ENCODE measurements at regions not wholly inside any gene's neighbourhood (a gene's known extent, or its start where the extent isn't known, plus 50 kb on each side); places are given as distances from the start of the nearest gene placed in this dataset.

GRCh38 chr2:236879416-236879963 is 206.2 kb upstream of the COPS8 start:
- DNase-seq, result no peak

DNA sequence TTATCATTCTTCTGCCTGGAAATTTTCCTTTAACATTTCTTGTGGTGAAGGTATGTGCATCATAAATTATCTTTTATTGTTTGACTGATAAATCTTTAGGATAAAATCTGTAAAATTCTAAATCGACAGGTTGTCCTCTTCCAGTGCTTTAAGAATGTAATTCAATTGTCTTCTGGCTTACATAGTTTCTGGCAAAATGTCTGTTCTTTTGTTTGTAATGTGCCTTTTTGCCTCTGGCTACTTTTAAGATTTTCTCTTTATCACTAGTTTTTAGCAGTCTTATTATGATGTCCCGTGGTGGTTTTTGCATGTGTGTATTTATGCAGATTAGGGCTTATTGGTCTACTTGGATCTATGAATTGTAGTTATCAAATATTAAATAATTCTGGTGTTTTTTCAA is 203.6 kb upstream of the COPS8 start:
- DNase-seq, result no peak

- DNase-seq, result no peak
These were observed 202.8 kb upstream of the COPS8 start for GRCh38 chr2:236882930-236883329.

- DNase-seq, result no peak
These were observed 201.9 kb upstream of the COPS8 start for GRCh38 chr2:236883819-236884218.

GRCh38 chr2:236884569-236885175 is 201.0 kb upstream of the COPS8 start:
- DNase-seq, result no peak

DNA sequence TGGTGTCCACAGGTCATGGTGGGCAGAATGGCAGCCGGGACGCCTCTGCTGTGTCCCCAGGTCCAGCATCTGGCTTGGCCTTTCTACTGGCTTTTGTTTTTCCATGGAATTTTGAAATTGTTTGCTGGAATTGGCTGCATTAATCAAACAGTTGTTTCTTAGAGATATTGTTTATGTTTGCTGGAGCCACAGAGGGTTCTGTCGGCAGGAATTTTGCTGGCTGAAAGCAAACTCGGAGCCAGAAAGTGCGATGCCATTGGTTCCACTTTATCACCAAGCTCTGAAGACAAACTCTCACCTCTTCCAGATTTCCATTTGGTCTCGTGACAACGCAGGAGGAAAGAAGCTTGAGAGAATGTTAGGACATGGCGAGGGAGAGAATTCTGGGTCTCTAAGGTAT is 199.2 kb upstream of the COPS8 start:
- no peak for DNase-seq

- peak; percentile 66 for DNase-seq
These were observed 198.2 kb upstream of the COPS8 start for GRCh38 chr2:236887531-236887930.

DNA sequence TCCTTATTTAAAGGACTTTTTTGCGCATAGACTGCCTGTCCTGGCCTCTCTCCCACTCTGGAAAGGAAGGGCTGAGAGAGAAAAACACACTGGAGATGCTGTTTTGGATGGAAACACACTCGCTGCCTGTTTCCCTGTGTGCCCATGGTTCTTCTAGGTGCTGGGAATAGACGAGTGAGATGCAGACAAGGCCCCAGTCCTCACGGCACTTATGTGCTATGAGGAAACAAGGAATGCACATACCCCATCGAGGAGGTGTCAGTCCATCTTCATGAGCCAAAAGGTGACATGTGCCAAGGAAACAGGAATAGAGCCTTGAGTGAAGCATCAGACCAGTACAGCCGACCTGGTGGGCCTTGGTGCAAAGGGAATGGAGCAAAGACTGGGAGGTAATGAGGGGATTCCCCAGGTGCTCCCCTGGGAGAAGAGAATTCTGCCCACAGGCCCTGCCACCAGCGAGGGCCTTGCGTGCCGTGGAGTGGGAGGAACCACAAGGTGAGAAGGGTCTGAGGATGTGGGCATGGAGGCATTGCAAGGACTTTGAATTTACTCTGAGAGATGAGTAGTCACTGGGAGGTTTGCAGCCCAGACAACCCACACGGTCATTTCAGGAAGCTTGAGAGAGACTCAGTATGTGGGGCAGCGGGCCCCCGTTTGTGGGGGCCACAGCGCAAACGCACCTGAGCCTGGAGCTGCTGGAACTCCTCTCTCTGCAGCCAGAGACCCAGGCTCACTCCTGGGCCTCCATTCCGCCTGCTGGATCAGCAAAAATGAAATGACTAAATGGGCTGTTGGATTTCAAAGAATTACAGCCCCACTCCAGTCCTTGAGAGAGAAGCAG is 197.5 kb upstream of the COPS8 start:
- no peak for DNase-seq

GRCh38 chr2:236888794-236889780 is 196.6 kb upstream of the COPS8 start:
- no peak for DNase-seq

DNA sequence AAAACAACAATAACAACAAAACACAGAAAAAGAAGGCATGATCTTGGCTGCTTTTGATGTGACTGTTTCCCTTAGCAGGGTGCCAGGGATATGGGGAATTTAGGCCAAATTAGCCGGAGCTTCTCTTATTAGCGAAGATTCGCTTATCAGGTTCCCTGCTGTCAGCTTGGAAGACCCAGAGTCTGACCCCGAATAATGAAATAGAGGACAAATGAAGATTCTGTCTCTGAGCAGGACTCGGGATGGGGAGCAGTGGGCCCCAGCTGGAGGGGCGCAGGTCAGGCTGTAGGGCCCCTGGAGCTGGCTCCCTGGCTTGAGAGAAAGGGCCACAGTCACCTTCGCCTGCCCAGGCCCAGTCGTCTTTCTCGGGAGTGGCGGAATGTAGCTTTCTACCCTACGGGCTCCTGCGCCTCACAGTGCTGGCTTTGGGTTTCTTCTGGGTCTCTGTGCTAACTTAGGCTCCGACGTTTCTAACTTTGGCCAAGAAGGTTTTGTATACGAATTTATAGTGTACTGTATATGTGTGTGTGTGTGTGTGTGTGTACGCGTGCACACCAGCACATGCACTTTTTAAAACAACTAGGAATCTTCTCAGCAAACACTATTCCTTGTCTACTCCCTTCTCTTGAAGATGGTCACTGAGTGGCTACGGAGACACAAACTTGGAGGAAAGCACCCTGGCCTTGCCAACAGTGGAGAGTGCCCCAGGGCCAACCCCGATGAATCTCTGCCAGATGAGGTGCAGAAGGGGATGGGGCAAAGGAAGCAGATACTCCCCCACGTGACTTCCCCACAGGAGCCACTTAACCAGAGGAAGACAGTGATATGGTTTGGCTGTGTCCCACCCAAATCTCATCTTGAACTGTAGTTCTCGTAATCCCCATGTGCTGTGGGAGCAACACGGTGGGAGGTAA is 195.6 kb upstream of the COPS8 start:
- no peak for DNase-seq

- DNase-seq, result no peak
These were observed 193.0 kb upstream of the COPS8 start for GRCh38 chr2:236892721-236893120.

DNA sequence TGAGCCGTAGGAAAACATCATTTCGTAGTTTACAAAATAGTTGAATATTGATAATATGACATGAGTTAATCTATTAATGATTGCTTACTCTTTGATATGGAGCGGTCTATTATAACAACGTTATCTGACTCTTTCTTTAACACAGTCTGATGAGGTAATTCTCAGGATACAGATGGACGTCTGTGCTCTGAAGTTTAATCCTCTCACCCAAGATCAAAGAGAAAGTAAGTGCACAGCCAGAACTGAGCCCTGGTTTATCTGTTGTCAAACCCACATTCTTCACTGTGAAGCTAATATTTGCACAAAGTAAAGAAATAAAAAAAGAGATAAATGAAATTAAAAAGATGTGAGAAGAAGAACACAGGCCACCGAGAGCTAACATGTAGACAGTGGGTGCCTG is 190.9 kb upstream of the COPS8 start:
- DNase-seq, result no peak

- no peak for DNase-seq
These were observed 190.2 kb upstream of the COPS8 start for GRCh38 chr2:236895497-236895896.

DNA sequence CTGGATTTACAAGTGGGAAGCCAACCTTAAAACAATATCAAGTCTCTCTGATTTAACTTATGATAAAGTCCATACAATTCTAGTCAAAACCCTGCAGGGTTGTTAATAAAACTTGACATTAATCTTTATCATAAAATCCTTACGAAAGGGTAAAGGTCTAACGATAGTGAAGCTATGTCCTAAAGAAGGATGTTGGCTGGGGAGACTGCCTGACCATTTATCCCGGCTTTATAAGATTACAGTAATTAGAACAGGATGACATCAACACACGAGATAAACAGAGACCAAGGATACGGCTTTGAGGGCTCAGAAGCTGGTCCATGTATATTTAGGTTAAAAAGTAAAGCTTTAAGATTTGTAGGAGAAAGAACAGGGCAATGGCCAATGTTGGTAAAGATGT is 189.0 kb upstream of the COPS8 start:
- DNase-seq, result no peak

GRCh38 chr2:236899146-236899545 is 186.5 kb upstream of the COPS8 start:
- no peak for DNase-seq

DNA sequence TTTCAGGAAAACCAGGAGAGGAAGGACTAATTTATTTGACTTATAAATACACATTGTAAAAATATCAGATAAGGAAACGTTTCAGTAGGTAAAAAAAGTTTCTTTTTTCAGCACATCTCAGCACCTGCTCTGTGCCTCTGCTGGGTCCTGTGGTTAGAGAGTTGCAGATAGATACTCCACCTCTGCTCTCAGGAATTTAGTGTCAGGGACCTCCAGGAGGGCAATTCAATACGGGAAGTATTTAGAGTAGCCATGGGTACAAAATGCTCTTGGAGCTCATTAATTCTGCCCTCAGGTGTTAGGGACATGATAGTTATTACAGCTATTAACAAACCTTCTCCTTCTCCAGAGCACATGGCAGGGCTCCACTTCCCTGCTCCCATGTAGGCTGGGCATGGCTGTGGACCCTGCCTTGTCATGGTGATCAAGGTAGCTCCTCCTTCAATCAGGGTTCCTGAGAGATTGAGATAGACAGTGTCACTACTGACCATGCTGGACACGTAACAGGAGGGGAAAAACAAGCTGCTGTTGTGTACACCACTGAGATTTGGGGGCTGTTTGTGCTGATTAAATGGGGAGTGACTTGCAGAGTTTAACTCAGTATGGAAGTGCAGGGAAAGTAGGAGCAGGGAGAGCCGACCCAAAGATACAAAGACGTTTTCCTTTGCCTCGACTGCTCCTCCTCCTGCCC is 185.6 kb upstream of the COPS8 start:
- DNase-seq, result no peak

DNA sequence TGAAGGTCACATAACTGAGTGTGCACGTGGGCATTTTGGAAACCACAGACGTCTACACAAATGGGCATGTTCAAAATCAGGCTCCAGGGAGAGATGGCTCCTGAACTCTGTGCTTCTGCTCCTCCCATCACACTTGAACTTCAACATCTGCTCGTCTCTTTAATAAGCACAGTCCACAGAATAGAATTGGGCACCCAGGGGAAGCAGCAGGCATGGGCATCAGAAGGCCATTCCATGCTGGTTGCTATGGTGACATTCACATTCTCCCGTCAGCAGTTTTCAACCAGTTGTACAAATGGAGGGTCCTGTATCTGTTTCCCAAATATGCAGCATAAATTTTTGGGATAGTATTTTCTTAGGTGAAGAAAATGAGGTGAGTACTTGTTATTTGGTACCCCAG is 183.7 kb upstream of the COPS8 start:
- no peak for DNase-seq

- DNase-seq, result no peak
These were observed 181.7 kb upstream of the COPS8 start for GRCh38 chr2:236903978-236904377.

DNA sequence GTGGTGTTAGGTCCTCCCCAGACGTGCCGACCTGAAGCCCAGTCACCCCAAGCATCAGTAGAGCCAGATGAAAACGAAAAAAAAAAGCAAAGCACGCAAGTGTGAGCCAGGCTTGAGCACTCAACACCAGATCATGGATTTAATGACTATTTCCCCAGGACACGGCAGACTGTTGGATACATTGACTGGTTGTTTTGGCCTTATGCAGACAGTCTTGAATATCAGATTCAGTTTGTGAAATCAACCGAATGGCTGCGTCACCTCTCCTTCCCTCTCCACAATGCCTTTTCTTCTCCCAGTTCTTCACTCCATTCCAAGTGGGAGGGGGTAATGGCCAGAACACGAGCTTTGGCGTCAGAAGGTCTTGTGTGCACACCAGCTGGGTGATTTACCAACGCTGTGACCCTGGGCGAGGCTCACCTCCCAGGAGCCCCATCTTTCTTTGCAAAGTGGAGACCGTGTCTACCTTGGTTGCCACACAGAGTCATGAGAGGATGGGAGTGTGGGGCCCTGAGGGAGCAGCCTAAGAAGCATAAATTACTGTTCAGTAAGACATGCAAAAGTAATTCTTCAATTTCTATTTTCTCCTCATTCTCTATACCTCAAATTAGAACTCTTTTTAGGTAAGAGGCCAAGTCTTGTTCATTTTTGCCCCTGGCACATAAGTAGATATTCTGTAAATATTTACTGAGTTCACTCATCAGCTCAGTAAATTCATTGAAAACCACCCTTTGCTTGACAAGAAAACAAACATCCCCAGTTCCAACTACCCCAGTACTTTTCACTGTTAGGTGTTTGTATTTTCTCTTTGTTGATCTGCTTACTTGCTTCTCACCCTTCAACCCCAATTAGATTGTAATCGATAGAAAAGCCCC is 181.1 kb upstream of the COPS8 start:
- DNase-seq, result no peak

DNA sequence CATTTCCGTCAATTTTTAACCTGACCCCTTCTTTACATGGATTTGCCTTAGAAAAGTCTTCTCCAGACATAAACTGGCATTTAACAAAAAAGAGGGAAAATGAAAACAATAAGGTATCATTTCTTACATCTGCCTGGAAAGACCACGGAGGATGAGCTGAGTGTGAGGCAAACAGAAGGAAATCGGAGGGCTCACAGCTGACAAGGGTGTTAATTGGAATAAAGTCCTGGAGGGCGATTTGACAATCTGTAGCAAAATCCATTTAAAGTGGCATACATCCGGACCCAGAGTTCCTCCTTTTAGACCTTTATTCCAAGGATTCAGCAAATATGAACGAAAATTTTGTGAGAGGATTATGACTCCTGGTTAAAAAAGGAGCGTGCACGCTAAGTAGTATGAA is 179.7 kb upstream of the COPS8 start:
- DNase-seq, result no peak
